ENCODE measurements at regions not wholly inside any gene's neighbourhood (a gene's known extent, or its start where the extent isn't known, plus 50 kb on each side); places are given as distances from the start of the nearest gene placed in this dataset.
"Not testable (repeated sequence)": the region's sequence is repeated elsewhere in the genome, so short reads cannot be mapped to it uniquely, and the experiment has no call there.

DNA sequence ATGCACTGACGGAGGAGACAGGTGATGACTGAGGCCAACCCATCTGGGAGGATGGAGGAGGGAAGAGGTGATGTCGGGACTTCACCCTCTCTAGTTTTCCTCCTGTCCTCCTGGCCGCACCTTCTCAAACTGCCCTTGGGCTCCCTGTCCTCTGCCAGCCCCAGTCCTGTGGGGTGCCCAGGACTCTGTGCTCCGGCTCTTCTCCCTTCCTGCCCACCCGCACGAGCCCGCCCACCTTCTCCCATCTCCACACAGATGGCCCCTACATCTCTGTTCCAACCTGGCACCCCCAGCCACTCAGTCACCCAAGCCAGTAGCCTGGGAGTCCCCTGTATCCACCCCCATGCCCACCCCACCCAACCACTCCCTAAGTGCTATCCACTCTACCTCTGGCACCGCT is 206.7 kb upstream of the LINGO1 start:
- no peak for DNase-seq (ENCODE audit: low spot score)

GRCh38 chr15:77838595-77838994 is 205.9 kb upstream of the LINGO1 start:
- no peak for DNase-seq (ENCODE audit: low spot score)

- no peak for DNase-seq (ENCODE audit: low spot score)
Observed at GRCh38 chr15:77838061-77838460, 205.3 kb upstream of the LINGO1 start.

DNA sequence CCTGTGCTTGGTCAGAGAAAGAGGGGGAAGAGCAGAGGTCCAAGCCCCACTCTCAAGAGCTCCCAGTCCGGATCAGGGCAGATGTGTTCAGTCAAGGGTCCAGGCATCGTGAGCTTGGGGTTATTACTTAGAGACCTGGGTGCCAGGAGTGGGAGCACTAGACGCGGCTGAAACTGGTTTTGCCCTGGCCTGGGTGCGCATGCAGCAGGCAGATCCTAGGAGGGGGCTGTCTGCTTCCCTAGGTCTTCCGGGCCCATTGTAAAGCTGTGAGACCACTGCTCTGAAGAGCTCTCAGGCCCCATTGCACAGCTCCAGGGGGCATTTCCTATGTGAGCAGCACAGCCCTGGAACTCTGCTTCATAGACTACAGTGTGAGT is 204.9 kb upstream of the LINGO1 start:
- no peak for DNase-seq (ENCODE audit: low spot score)

DNA sequence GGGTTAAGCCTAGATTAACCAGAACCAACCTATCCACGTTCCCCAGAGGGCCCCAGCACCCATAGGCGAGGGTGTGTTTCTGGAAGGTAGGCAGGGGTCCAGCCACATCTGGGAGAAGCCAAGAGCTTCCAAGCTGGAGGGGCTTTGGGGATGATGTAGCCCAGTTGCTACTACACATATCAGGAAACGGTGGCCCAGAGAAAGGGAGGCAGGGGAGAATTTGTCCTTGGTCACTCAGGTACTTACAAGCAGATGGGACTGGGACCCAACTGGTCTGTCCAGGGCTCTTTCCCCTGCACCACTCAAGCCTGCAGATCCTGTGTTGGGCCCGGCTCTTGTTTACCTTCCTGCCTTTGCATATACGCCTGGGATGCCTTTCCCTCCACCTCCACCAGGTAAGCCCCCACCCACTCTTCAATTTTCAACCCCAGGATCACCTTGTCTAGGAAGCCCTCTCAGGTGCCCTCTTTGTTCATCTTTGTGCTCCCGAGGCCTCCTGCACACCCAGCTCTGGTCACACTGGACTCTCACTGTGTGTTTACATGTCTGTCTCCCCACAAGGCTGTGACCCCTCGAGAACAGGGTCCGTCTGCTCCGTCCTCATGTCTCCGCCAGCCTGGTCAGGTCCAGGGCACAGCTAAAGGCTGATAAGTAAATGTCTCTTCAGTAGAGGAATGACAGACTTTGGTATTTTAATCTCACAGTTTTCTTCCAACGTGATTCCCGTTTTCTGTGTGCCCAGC is 204.4 kb upstream of the LINGO1 start:
- no peak for DNase-seq (ENCODE audit: low spot score)

DNA sequence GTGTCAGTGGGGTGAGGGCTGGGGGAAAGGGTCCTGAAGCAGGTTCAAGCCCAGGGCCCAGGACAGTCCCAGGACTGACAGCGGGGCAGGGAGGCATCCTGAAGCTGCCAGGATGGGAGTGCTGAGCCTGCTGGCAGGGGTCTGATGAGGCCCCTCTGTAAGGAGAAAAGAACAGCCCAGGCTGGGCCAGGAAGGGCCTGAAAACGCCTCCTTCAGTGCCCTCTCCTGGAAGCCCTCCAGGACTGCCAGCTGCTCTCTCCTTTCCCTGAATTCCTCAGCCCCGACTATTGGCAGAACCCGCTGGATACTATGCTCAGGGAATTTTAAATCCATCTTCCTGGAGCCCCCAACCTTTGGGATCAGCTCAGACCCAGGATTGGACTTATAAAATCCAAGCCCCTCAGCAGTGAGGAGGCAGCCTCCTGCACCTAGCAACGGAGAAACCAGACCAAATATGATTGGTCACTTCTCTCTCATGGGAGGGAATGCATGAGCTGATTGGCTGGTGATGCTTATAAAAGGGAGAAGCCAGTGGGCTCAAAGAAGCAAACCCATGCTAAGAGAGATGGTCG is 203.5 kb upstream of the LINGO1 start:
- peak; percentile 74 for DNase-seq (ENCODE audit: low spot score)

DNA sequence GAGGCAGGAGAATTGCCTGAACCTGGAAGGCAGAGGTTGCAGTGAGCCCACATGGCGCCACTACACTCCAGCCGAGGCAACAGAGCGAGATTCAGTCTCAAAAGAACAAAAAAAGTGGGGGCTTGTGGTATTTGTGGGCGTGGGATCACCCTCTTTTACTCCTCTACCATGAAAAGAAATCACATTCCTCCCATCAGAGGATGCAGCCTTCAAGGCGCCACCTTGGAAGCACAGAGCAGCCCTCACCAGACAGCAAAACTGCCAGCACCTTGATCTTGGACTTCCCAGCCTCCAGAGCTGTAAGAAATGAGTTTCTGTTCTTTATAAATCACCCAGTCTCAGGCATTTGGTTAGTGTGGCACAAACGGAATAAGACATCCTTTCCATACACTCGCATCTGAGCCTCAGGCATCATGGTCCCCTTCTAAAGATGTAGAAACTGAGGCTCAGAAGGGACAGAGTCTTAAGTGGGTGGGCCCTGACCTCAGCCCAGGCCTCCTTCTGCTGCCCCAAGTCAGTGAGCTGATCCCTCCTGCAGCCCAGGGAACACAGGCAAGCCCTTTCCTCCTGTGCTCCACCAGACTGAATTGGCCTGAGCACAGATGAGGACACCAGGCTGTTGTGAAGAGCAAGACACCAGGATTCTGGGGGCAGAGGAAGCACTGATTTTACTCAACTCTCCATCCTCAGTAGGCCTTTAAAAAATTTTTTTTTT is 201.7 kb upstream of the LINGO1 start:
- DNase-seq (ENCODE audit: low spot score), result no peak

DNA sequence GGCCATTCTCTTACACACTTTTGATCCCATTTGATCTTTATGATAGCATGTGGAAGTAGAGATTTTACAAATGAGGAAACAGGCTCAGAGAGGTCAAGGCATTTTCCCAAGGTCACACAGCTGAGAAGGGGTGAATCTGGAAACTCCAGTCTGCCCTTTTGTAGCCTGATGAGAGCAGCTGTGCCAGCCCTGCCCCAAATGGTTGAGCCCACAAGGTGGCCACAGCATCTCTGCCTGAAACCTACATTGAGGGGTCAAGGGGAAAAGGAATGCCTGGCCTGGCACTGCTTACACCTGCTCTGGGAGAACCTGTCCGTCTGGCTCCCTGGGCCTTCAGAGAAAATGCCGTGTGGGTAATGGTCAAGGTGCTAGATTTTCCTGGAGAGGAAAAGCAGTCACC is 200.2 kb upstream of the LINGO1 start:
- DNase-seq (ENCODE audit: low spot score), result no peak

- DNase-seq (ENCODE audit: low spot score), result no peak
Observed at GRCh38 chr15:77831986-77832385, 199.3 kb upstream of the LINGO1 start.

GRCh38 chr15:77830051-77830468 is 197.3 kb upstream of the LINGO1 start:
- DNase-seq (ENCODE audit: low spot score), result peak; percentile 43

DNA sequence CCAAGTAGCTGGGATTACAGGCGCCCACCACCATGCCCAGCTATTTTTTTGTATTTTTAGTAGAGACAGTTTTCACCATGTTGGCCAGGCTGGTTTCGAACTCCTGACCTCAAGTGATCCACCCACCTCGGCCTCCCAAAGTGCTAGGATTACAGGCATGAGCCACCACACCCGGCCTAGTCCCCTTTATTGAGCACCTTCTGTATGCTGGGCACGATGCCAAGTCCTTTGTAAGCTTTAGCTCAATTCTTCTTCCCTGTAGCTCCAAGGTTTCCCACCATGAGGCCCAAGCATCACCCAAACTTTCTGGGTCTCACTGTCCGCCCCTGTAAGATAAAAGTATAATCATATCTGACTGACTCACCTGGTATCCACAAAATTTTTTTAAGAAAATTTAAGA is 196.6 kb upstream of the LINGO1 start:
- not testable (repeated sequence) for DNase-seq (ENCODE audit: low spot score)

- no peak for DNase-seq (ENCODE audit: low spot score)
Observed at GRCh38 chr15:77827860-77828259, 195.1 kb upstream of the LINGO1 start.

DNA sequence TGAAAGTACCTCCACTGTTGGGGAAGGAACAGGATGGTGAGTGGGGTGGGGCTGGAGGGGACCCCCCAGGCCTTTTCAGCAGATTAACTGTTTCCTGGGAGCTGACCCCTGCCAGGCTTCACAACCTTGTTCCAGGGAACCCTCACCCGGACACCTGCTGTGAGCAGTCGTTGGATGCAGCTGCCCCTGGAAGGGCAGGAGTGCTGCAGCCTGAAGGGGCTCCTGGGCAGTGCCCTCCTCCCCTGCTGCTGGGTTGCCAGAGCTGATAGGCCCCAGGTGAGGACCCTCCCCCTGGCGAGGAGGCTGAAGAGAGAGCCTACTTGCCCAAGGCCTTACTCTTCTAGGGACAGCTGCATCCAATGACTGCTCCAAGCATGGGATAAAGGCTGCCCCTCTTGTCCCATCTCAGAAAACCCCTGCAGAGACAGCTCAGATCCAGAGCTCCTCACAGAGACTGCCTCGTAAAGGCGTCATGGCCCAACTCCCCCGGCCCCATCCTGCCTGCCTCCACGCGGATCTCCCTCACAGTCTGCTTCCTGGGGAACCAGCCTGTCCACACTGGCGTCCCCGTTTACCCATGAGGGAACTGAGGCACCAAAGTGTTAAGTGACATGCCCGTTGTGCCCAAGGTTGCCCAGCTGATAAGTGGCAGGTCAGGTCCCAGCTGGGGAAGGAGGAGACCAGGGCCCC is 193.4 kb upstream of the LINGO1 start:
- DNase-seq (ENCODE audit: low spot score), result no peak

GRCh38 chr15:77825546-77825945 is 192.8 kb upstream of the LINGO1 start:
- DNase-seq (ENCODE audit: low spot score), result no peak

DNA sequence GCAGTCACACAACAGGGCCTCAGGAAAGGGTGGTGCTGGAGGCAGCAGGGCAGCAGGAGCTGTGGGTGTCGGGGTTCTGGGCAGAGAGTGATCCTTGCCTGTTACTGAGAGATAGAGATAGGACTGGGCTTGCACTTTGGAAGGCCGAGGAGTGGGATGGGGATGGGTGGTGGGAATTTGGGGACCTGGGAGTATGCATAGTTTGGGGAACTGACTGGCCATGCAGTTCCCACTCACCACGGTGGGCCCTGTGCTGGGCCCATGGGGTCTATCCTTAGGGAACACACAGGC is 192.5 kb upstream of the LINGO1 start:
- no peak for DNase-seq (ENCODE audit: low spot score)

DNA sequence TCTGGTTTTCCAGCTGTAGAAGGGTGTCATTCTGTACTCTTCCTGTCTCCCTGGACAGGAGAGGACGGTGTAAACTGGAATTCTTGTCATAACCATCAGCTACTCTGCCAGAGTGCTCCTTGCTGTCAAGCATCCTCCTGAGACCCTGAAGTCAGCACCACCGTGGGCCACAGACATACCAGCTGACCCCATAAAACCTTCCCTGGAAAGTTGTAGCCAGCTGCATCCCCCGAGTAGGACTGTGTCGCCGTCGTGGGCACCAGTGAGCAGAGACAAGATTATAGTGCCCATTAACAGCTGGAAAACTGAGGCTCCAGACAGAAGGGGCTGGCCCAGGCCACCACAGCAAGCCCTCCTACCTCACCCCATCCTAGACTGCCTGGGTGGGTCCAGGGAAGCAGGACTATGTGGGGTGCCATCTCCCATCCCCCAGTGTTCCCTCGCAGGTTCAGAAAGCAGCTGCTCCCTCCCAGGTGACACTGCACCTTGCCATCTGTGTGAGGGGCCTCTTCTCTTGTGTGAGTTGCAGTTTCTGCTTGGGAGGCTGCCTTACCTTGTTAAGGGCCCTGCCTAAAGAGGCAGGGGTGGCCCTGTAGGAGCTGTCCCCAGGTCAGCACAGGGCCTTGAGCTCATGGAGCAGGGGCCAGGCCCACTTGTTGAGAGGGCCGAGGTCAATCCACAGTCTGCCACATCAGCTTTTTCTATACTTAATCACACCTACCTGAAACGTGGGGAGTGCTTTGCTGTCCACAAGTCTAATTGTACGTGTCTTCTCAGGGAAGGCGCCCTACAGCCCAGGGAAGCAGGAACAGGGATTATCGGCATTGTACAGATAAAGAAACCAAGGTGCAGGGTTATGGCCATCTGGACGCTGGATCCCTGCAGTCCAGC is 191.9 kb upstream of the LINGO1 start:
- no peak for DNase-seq (ENCODE audit: low spot score)

DNA sequence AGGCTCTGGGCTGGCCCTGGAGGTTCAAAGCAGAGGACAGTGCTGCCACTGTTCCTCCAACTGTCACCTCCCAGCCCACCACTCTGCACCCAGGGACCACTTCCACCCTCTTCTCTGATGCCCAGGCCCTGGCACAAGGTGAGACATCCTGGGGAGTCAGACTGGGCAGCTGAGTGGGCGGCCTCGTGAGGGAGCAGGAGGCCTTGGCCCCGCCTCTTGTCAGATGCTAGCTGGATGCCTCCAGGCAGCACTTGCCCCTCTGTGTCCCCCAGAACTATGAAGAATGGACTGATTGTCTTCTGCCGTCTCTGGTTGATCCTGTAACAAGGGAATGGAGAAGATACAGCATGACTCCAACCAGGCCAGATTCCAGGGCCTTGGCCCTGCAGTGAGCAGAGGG is 191.0 kb upstream of the LINGO1 start:
- DNase-seq (ENCODE audit: low spot score), result no peak

- DNase-seq (ENCODE audit: low spot score), result no peak
Observed at GRCh38 chr15:77822631-77823230, 190.0 kb upstream of the LINGO1 start.

GRCh38 chr15:77821959-77822256 is 189.2 kb upstream of the LINGO1 start:
- DNase-seq (ENCODE audit: low spot score), result no peak

- peak; percentile 87 for DNase-seq (ENCODE audit: low spot score)
Observed at GRCh38 chr15:77821188-77821958, 188.7 kb upstream of the LINGO1 start.
